Activated CD4-positive, alpha-beta T cell treated with anti-CD3 and anti-CD28 coated beads, Interleukin-2, Interleukin-6, amounts not matched to agents 100 ng/mL and 50 ng/mL, durations not matched to agents 16 hours and 8 hours (primary cell): ENCODE measurements at regions not wholly inside any gene's neighbourhood (a gene's known extent, or its start where the extent isn't known, plus 50 kb on each side); places are given as distances from the start of the nearest gene placed in this dataset.

Experiments used
- DNase-seq: peaks from one replicate; pipeline ENCODE4 v3.0.0-alpha.2; 2020

GRCh38 chr2:67842375-67842959 lies 220.3 kb downstream of the C1D start:
- no peak for DNase-seq

DNA sequence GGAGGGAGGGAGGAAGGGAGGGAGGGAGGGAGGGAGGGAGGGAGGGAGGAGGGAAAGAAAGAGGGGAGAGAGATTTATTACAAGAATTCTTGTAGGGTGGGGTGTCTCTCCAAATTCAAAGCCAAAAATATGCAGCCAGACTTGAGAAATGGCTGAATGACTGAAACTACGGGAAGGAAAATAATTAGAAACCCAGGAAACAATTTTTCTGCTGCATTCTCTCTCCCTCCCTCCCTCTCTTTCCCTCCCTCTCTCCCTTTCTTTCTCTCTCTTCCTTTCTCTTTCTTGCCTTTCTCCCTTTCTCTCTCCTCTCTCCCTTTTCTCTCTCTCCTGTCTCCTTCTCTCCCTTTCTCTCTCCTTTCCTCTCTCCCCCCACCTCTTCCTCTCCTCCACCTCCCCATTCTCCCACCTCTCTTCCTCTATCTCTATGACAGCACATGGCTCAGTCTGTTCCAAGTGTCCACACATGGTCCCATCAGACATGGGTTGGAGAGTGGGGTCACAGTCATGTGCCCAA lies 218.7 kb downstream of the C1D start:
- DNase-seq: no peak

- no peak for DNase-seq
Observed at GRCh38 chr2:67845621-67846369, 217.0 kb downstream of the C1D start.

DNA sequence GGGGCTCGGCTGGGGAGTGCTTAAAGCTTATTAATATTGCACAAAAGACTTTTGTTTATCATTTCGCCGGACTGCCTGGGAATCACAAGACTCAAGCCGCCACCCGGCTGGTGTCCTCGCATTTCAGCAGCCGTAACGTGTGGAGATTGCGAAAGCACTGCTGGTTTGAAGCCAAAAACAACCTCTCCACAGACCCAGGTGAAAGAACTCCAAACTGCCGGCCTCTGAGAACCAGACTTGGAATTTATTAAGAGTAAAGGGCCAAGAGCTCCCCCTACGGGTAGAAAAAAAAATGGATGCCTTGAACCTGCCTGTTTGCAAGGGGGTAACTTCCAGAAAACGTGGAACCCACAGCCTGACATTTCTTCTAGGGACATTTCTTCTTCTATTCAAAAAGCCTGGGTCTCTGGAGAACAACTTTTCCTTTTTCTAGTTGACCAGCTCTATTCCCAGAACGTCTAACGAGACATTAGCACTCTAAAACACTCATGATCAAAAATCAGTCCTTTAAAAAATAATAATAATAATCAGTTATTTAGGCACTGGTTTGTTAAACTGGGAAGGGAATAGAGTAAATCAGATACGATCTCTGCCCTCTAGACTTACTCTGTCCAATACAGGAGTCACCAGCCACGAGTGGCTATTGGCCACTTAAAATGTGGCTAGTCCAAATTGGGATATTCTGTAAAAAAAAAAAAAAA lies 216.3 kb downstream of the C1D start:
- DNase-seq: peak; percentile 48

- DNase-seq: no peak
Observed at GRCh38 chr2:67848551-67849285, 214.1 kb downstream of the C1D start.

GRCh38 chr2:67851016-67851415 lies 211.8 kb downstream of the C1D start:
- no peak for DNase-seq

DNA sequence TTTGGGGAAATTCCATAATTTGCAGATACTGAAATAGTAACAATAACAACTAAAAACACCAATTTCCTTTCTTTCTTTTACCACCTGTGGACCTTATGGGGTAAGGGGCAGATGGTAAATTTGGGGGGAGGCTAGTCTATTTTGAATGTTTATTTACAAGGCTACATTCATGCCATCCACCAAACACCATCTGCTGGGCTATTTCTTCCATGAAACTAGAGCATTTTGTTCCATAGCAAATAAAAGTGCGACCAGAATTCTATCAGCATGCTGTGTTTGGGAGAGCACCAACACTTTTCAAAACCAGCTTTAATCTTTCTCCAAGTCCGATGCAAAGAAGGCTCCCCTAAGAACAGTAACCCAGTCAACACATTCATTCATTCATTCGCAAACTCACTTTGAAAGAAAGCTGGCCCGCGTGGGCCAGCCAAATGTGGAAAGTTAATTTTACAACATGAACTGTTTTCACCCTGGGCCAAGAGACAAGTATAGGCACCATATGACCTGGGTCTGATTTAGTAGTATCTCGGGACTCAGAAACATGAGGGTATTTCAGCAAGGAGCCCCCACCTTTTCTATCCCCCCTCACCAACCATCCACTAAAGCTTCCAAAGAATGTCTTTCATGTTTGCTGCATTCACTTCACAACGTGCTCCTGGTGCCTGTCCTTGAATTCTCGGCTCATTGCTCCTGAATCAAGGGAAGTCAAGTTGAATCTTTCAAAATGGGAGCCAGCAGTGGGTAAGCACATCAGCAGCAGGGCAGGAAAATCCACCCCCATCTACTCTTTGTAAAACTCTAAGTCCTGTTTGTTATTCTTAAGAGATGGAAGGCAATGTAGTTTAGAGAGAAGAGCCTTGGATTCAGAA lies 210.6 kb downstream of the C1D start:
- no peak for DNase-seq

GRCh38 chr2:67854103-67854743 lies 208.6 kb downstream of the C1D start:
- no peak for DNase-seq

DNA sequence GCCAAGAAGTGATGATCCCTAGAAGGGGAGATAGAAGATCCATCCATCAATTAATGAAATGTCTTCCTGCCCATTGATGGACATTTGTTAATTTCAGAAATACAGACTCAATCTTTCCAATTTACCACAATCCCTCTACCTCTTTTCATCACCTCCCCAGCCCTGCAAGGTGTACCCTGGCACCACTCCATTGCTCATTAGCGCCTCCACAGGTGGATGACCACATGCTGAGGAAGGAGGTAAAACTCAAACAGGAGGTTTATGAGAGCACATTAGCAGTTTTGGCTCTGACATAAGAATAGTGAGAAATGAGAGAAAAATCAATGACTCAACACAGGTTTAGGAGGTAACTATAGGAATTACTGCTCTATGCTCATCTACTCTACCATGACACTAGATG lies 208.0 kb downstream of the C1D start:
- DNase-seq: no peak

DNA sequence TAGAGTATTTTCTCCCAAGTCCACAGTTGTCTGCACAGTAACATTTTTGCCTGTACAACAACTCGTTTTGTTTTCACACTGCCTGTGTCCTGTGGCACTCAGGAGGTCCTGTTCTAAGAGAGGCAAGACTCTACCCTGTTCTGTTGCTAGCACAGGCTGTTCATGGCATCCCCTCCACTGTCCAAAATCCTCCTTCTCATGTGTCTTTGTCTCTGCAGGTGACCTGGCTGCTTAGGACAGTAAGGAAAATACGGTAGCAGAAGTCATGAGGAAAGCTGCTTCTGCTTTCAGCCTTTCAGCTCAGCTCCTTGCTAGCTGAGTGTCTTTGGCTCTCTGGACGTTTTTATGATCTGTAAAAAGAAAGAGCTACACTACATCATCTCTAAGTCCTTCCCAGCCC lies 205.9 kb downstream of the C1D start:
- no peak for DNase-seq

- DNase-seq: no peak
Observed at GRCh38 chr2:67857836-67858235, 205.0 kb downstream of the C1D start.

DNA sequence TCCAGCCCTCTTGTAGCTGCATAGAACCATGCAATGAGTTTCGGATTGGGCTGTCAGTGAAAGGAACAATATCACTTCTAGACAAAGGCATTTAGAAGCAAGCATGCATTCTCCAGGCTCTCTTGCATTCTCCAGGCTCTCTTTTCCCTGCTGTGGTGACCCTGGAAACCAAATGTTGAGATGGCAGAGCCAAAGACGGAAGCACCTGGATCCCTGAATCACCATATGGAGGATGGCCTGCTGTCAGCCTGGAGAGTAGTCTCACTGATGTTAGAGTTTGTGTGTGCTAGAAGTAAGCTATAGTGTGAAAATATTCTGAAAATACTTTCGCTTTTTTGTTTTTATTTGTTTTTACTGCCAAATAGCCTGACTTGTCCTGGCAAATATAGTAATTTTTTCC lies 203.9 kb downstream of the C1D start:
- DNase-seq: no peak

DNA sequence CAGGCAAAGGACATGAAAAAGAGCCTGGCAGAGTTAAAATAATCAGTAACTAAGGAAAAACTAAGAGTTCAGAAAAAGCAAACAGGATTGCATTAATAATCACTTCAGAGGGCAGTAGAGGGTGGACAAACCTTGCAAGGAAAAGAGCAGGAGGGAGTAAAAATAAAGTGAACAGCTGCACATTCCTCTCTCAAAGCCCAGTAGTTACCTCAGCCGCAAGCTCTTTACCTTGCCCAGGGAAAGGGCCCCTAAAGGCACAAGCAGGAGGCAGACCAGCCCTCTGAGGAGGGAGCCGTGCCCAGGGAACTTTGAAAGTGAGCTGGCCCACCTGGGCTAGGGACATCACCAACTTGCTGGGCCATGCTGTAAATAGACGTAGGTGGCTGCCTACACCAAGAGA lies 196.9 kb downstream of the C1D start:
- no peak for DNase-seq

DNA sequence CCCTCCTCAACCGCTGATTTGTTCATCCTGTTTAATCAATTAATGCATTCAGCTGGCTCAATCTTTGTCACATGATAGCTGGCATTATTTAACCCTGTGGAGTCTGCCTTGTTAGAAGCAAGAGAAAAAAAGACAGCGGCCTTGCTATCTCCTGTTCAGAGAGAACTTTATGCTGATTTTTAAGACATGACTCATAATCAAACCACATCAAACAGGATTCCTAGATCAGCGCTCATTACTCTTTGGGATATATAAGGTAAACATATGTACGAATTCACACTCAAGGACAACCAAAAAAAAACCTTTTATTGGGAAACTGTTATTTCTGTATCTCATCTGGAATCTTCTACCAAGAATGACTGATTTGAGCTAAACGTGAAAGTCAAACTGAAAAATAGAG lies 195.1 kb downstream of the C1D start:
- DNase-seq: no peak

- DNase-seq: no peak
Observed at GRCh38 chr2:67871686-67872412, 191.0 kb downstream of the C1D start.

DNA sequence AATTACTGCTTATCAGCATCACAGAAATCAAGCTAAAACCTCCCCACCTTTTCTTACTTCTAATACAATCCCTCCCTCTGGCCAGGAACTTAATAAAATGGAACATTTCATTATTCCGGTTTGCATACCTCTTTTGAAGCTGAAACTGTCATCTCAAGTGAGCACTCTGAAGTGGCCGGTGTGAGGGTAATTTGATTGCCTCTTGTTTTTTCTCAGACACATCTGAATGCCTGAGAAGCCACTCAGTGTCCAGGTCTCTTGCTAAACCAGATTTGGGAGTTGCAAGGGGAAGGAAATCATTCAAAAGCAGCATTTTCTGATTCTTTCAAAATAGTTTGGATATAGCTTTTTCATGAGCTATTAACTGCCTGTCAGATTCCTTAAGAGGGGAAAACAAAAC lies 190.3 kb downstream of the C1D start:
- no peak for DNase-seq

DNA sequence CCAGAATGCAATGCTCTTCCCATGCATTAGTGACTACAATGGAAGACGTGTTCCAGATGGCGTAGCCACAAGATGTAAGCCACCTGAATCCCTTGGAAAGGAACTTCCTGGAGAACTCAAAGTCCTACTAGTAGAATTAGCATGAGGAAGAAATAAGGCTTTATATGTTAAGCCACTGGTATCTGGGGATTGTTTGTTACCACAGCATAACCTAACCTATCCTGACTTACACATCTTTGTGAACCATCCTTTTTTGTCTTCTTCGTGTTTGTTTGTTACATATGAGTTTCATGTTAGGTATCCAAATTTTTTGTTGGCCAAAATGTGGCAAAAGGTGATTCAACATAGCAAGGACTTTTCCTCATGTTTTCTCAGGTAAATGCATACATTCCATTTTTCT lies 188.9 kb downstream of the C1D start:
- no peak for DNase-seq

DNA sequence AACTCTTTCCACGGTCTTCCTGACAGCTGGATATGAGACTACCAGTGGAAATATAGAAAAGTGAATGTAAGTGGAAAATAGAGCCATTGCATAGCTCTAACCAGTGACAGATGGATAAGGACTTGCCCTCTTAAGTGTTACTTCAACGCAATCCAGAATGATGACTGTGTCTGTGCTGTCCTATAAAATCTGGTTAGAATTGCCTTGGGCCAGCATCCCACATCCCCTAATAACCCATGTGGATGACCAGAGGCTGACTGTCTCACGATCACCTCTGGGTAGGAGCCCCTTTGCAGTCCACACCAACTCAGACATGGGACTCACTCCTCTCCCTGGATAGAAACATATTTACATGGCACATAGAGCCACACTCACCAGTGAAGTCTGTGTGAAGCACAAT lies 186.6 kb downstream of the C1D start:
- no peak for DNase-seq

DNA sequence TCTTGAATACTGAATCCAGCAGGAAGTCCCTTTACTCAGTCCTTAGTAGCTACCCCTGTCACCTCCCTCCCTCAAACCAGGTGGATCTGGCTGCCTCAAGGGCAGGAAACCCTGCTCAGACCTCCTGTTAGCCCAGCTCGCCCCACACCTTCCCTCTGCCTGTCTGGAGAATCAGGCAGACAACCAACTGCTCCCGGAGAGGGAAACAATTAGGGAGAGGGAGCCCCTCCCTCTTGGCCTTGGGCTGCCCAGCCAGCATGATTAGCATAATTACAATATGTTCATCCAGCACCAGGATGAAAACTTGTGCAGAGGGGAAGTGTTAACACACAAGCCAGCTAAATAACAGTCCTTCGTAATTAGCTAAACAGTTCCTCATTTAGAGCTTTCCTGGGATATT lies 185.5 kb downstream of the C1D start:
- no peak for DNase-seq

- no peak for DNase-seq
Observed at GRCh38 chr2:67878743-67879142, 184.1 kb downstream of the C1D start.
